PC-3 (cell line): ENCODE measurements at regions not wholly inside any gene's neighbourhood (a gene's known extent, or its start where the extent isn't known, plus 50 kb on each side); places are given as distances from the start of the nearest gene placed in this dataset.

Experiments used
- ATAC-seq: fragments of 200-7000 bp; cut with Tn5 transposase; 2 replicates; pipeline ENCODE4 v1.9.1; 2020; ENCODE audit warnings: mild to moderate bottlenecking, moderate library complexity
- BruUV-seq: library from RNA; stranded (reverse); fragments of 400-500 nt; replicated peaks from 2 replicates; lab custom pipeline; 2021; lab: Mats Ljungman, UMichigan
- CTCF ChIA-PET: fragments of 300-600 bp; sonication (Branson Sonifier 250); formaldehyde crosslinking; loops from one replicate; lab custom pipeline; 2022; ENCODE audit warnings: antibody characterized with exemption; lab: Charles Lee
- POLR2A ChIA-PET: fragments of 300-600 bp; sonication (Branson Sonifier 250); formaldehyde crosslinking; loops from one replicate; lab custom pipeline; 2022; ENCODE audit warnings: antibody characterized with exemption; ENCODE audit not compliant: unreplicated experiment; lab: Charles Lee
- DNase-seq: peaks from one replicate; pipeline ENCODE4 v3.0.0-alpha.2; 2015
- H2AFZ ChIP-seq: fragments of 300-600 bp; sonication (generic); 2 replicates; pipeline ENCODE4 v1.6.0; 2016; ENCODE audit warnings: antibody characterized with exemption, low read length
- H3F3A ChIP-seq: fragments of 300-600 bp; sonication (generic); one replicate; pipeline ENCODE4 v1.6.0; 2017; ENCODE audit warnings: antibody characterized with exemption, low read length, control low read depth, mild to moderate bottlenecking; ENCODE audit not compliant: unreplicated experiment
- H3K27ac ChIP-seq: fragments of 300-600 bp; sonication (generic); 2 replicates; pipeline ENCODE4 v1.5.1; 2016; ENCODE audit warnings: mild to moderate bottlenecking, low read length
- H3K27me3 ChIP-seq: fragments of 300-600 bp; sonication (generic); 2 replicates; pipeline ENCODE4 v1.6.1; 2016; ENCODE audit warnings: low read length, mixed read lengths
- H3K36me3 ChIP-seq: fragments of 300-600 bp; sonication (generic); 2 replicates; pipeline ENCODE4 v1.6.1; 2016; ENCODE audit warnings: low read depth, mixed run types, low read length, mixed read lengths
- H3K4me1 ChIP-seq: fragments of 300-600 bp; sonication (generic); 2 replicates; pipeline ENCODE4 v1.5.1; 2016; ENCODE audit warnings: low read length; ENCODE audit not compliant: insufficient read depth
- H3K4me2 ChIP-seq: fragments of 300-600 bp; sonication (generic); 2 replicates; pipeline ENCODE4 v1.6.0; 2016; ENCODE audit warnings: low read length
- H3K4me3 ChIP-seq: fragments of 300-600 bp; sonication (generic); 2 replicates; pipeline ENCODE4 v1.5.1; 2016; ENCODE audit warnings: mild to moderate bottlenecking, low read length, mixed read lengths
- H3K79me2 ChIP-seq: fragments of 300-600 bp; sonication (generic); 2 replicates; pipeline ENCODE4 v1.6.1; 2017; ENCODE audit warnings: low read length, mixed read lengths
- H3K9ac ChIP-seq: fragments of 300-600 bp; sonication (generic); 2 replicates; pipeline ENCODE4 v1.6.0; 2016; ENCODE audit warnings: mild to moderate bottlenecking, low read length
- H3K9me2 ChIP-seq: fragments of 300-600 bp; sonication (generic); replicated peaks from 2 replicates; pipeline ENCODE4 v1.6.1; 2016; ENCODE audit warnings: mixed run types, low read length, mixed read lengths
- H3K9me3 ChIP-seq: fragments of 300-600 bp; sonication (generic); 2 replicates; pipeline ENCODE4 v1.6.1; 2016; ENCODE audit warnings: low read length, mixed read lengths
- H4K20me1 ChIP-seq: fragments of 300-600 bp; sonication (generic); 2 replicates; pipeline ENCODE4 v1.6.1; 2016; ENCODE audit warnings: low read length, mixed read lengths
- CTCF ChIP-seq: fragments of 300-600 bp; sonication (generic); conservative IDR thresholded peaks from 2 replicates; pipeline ENCODE4 v1.5.1; 2017; ENCODE audit warnings: antibody characterized with exemption, low read depth, mild to moderate bottlenecking, low read length
- EZH2 ChIP-seq: fragments of 300-600 bp; sonication (generic); IDR thresholded peaks from one replicate; pipeline ENCODE4 v1.6.1; 2017; ENCODE audit warnings: antibody characterized with exemption, mild to moderate bottlenecking, low read length; ENCODE audit not compliant: unreplicated experiment
- EZH2phosphoT487 ChIP-seq: fragments of 300-600 bp; sonication (generic); IDR thresholded peaks from 2 replicates; pipeline ENCODE4 v1.6.1; 2018; ENCODE audit warnings: mild to moderate bottlenecking, antibody characterized with exemption, low read length, borderline replicate concordance
- intact Hi-C: fragments of 100-400 bp; cut with micrococcal nuclease; formaldehyde crosslinking; loops from 2 replicates; pipeline ENCODE4 v1.9.0; 2023

GRCh38 chr2:185066128-185066527 lies 467.8 kb downstream of the ZNF804A start:
- Histone ChIP-seq H3K36me3 (no peaks in the 10 kb centered on the region), H3F3A (no peaks in the 10 kb centered on the region), H3K4me2 (no peak overlapping the region), H3K9ac (no peak overlapping the region), H3K9me3 (no peaks in the 10 kb centered on the region), H3K4me1 (no peaks in the 10 kb centered on the region), H3K4me3 (no peak overlapping the region), H3K27me3 (no peaks in the 10 kb centered on the region), H3K27ac (no peak overlapping the region), H3K79me2 (no peaks in the 10 kb centered on the region), H2AFZ (no peak overlapping the region), H3K9me2 (no peaks in the 10 kb centered on the region), H4K20me1 (no peaks in the 10 kb centered on the region)
- no TSS peak for BruUV-seq
- no peak for ATAC-seq
- CTCF ChIA-PET, result no interaction called here
- POLR2A ChIA-PET, result no interaction called here
- intact Hi-C loops, result no loop called here
- no peak for DNase-seq
- no peak for TF ChIP-seq CTCF
- TF ChIP-seq EZH2phosphoT487, result no peak
- no peak for TF ChIP-seq EZH2

- no peak overlapping the region for H3K27ac ChIP-seq
- H3K9me3 ChIP-seq, result no peaks in the 10 kb centered on the region
- H3K36me3 ChIP-seq, result no peaks in the 10 kb centered on the region
- ATAC-seq (no peak), DNase-seq (no peak)
- no peak overlapping the region for H2AFZ ChIP-seq
- no TSS peak for BruUV-seq
- no peaks in the 10 kb centered on the region for H3K9me2 ChIP-seq
- ChIA-PET CTCF (no interaction called here), POLR2A (no interaction called here)
- no peak for TF ChIP-seq CTCF
- TF ChIP-seq EZH2, result no peak
- no peak for TF ChIP-seq EZH2phosphoT487
- no peaks in the 10 kb centered on the region for H3K27me3 ChIP-seq
- no peak overlapping the region for H3K4me3 ChIP-seq
- H3K4me2 ChIP-seq, result no peak overlapping the region
- intact Hi-C loops, result no loop called here
- H4K20me1 ChIP-seq, result no peaks in the 10 kb centered on the region
- H3K9ac ChIP-seq, result no peak overlapping the region
- no peaks in the 10 kb centered on the region for H3K79me2 ChIP-seq
- H3F3A ChIP-seq, result no peaks in the 10 kb centered on the region
- H3K4me1 ChIP-seq, result no peaks in the 10 kb centered on the region
Measured at GRCh38 chr2:185069107-185069506, 470.8 kb downstream of the ZNF804A start.

GRCh38 chr2:185074156-185074555 lies 475.8 kb downstream of the ZNF804A start:
- Histone ChIP-seq H3K27ac (no peak overlapping the region), H3F3A (no peaks in the 10 kb centered on the region), H3K4me2 (no peak overlapping the region), H2AFZ (no peak overlapping the region), H3K4me1 (no peaks in the 10 kb centered on the region), H3K9ac (no peak overlapping the region), H3K4me3 (no peak overlapping the region), H3K36me3 (no peaks in the 10 kb centered on the region), H3K9me2 (no peaks in the 10 kb centered on the region), H4K20me1 (no peaks in the 10 kb centered on the region), H3K79me2 (no peaks in the 10 kb centered on the region), H3K9me3 (no peaks in the 10 kb centered on the region), H3K27me3 (no peaks in the 10 kb centered on the region)
- intact Hi-C loops, result no loop called here
- TF ChIP-seq EZH2phosphoT487 (no peak), EZH2 (no peak), CTCF (no peak)
- POLR2A ChIA-PET, result no interaction called here
- BruUV-seq, result no TSS peak
- DNase-seq, result no peak
- no peak for ATAC-seq
- CTCF ChIA-PET, result no interaction called here
